H9 (cell line): ENCODE measurements at regions not wholly inside any gene's neighbourhood (a gene's known extent, or its start where the extent isn't known, plus 50 kb on each side); places are given as distances from the start of the nearest gene placed in this dataset.

Experiments used
- DNase-seq: peaks from one replicate; pipeline ENCODE4 v3.0.0-alpha.2; 2017
- H2AFZ ChIP-seq: one replicate; pipeline ENCODE4 v1.6.1; 2013; ENCODE audit warnings: mild to moderate bottlenecking, low read length, control low read depth, moderate library complexity
- H2AK5ac ChIP-seq: 2 replicates; pipeline ENCODE4 v1.6.1; 2013; ENCODE audit warnings: low read length, control low read depth, mixed read lengths; ENCODE audit not compliant: insufficient read length
- H2BK120ac ChIP-seq: one replicate; pipeline ENCODE4 v1.6.1; 2013; ENCODE audit warnings: low read depth, mild to moderate bottlenecking, low read length, control low read depth, inconsistent platforms; ENCODE audit not compliant: poor library complexity, severe bottlenecking
- H2BK12ac ChIP-seq: 2 replicates; pipeline ENCODE4 v1.6.1; 2013; ENCODE audit warnings: low read length, control low read depth, mixed read lengths, low read depth; ENCODE audit not compliant: insufficient read length
- H2BK15ac ChIP-seq: 2 replicates; pipeline ENCODE4 v1.6.1; 2013; ENCODE audit warnings: low read depth, low read length, control low read depth
- H2BK20ac ChIP-seq: one replicate; pipeline ENCODE4 v1.6.1; 2013; ENCODE audit warnings: low read depth, mild to moderate bottlenecking, low read length, control low read depth, inconsistent platforms; ENCODE audit not compliant: poor library complexity, severe bottlenecking
- H2BK5ac ChIP-seq: 2 replicates; pipeline ENCODE4 v1.6.1; 2013; ENCODE audit warnings: low read length, control low read depth, mixed read lengths; ENCODE audit not compliant: insufficient read length
- H3K14ac ChIP-seq: 2 replicates; pipeline ENCODE4 v1.6.1; 2013; ENCODE audit warnings: low read length, control low read depth; ENCODE audit not compliant: insufficient read depth
- H3K18ac ChIP-seq: 2 replicates; pipeline ENCODE4 v1.6.1; 2013; ENCODE audit warnings: low read depth, mild to moderate bottlenecking, mixed read lengths, low read length, control low read depth; ENCODE audit not compliant: insufficient read length
- H3K23ac ChIP-seq: 2 replicates; pipeline ENCODE4 v1.6.1; 2013; ENCODE audit warnings: low read length, control low read depth, mixed read lengths, low read depth; ENCODE audit not compliant: insufficient read length
- H3K23me2 ChIP-seq: 2 replicates; pipeline ENCODE4 v1.6.1; 2013; ENCODE audit warnings: low read depth, mild to moderate bottlenecking, mixed read lengths, low read length, control low read depth; ENCODE audit not compliant: insufficient read length, poor library complexity, severe bottlenecking
- H3K27ac ChIP-seq: 2 replicates; pipeline ENCODE4 v1.5.1; 2013; ENCODE audit warnings: low read length, control low read depth, mixed read lengths, low read depth; ENCODE audit not compliant: insufficient read length
- H3K27me3 ChIP-seq: 2 replicates; pipeline ENCODE4 v1.6.1; 2013; ENCODE audit warnings: low read length, control low read depth, inconsistent platforms; ENCODE audit not compliant: insufficient read depth
- H3K4ac ChIP-seq: 2 replicates; pipeline ENCODE4 v1.6.1; 2013; ENCODE audit warnings: low read depth, mild to moderate bottlenecking, control low read depth, inconsistent platforms, low read length, moderate library complexity
- H3K4me1 ChIP-seq: 2 replicates; pipeline ENCODE4 v1.6.1; 2013; ENCODE audit warnings: low read length, control low read depth, inconsistent platforms; ENCODE audit not compliant: insufficient read depth
- H3K4me2 ChIP-seq: 2 replicates; pipeline ENCODE4 v1.6.1; 2013; ENCODE audit warnings: low read length, control low read depth, mixed read lengths; ENCODE audit not compliant: insufficient read length, insufficient read depth
- H3K56ac ChIP-seq: 2 replicates; pipeline ENCODE4 v1.6.1; 2013; ENCODE audit warnings: low read depth, mild to moderate bottlenecking, mixed read lengths, low read length, control low read depth; ENCODE audit not compliant: insufficient read length
- H3K79me1 ChIP-seq: 2 replicates; pipeline ENCODE4 v1.6.1; 2013; ENCODE audit warnings: low read depth, mild to moderate bottlenecking, moderate library complexity, low read length, control low read depth, inconsistent platforms; ENCODE audit not compliant: insufficient read depth, poor library complexity, severe bottlenecking
- H3K79me2 ChIP-seq: 2 replicates; pipeline ENCODE4 v1.6.1; 2013; ENCODE audit warnings: low read length, control low read depth, inconsistent platforms; ENCODE audit not compliant: insufficient read depth
- H3K9ac ChIP-seq: 2 replicates; pipeline ENCODE4 v1.6.1; 2013; ENCODE audit warnings: low read length, control low read depth, mixed read lengths; ENCODE audit not compliant: insufficient read length; ENCODE audit errors: extremely low read depth
- H3K9me3 ChIP-seq: one replicate; pipeline ENCODE4 v1.6.1; 2013; ENCODE audit warnings: low read depth, low read length, inconsistent platforms; ENCODE audit not compliant: control insufficient read depth
- H3T11ph ChIP-seq: one replicate; pipeline ENCODE4 v1.6.1; 2013; ENCODE audit warnings: mild to moderate bottlenecking, low read length, control low read depth, inconsistent platforms
- H4K20me1 ChIP-seq: one replicate; pipeline ENCODE4 v1.6.1; 2013; ENCODE audit not compliant: control insufficient read depth, insufficient read length, insufficient read depth
- H4K5ac ChIP-seq: 2 replicates; pipeline ENCODE4 v1.6.1; 2013; ENCODE audit warnings: low read depth, mild to moderate bottlenecking, mixed read lengths, low read length, control low read depth; ENCODE audit not compliant: insufficient read length
- H4K8ac ChIP-seq: replicated peaks from 2 replicates; pipeline ENCODE4 v1.6.1; 2013; ENCODE audit warnings: low read length, control low read depth, mixed read lengths, low read depth; ENCODE audit not compliant: insufficient read length
- H4K91ac ChIP-seq: 2 replicates; pipeline ENCODE4 v1.6.1; 2013; ENCODE audit warnings: low read depth, mild to moderate bottlenecking, moderate library complexity, mixed read lengths, low read length, control low read depth; ENCODE audit not compliant: insufficient read length
- H3K27ac Mint-ChIP-seq, 3 experiments: 2 replicates in 2 of 3; 3 replicates in 1 of 3; pipeline ENCODE4 v1.8.0; 2020 to 2021; ENCODE audit warnings: mixed read lengths in 3 of 3, mild to moderate bottlenecking in 1 of 3, moderate library complexity in 1 of 3
- H3K27me3 Mint-ChIP-seq: 2 replicates; pipeline ENCODE4 v1.8.0; 2021; ENCODE audit warnings: low read depth, mild to moderate bottlenecking, moderate library complexity, mixed read lengths
- H3K36me3 Mint-ChIP-seq, 3 experiments: 2 replicates in 2 of 3; 3 replicates in 1 of 3; pipeline ENCODE4 v1.8.0; 2020 to 2021; ENCODE audit warnings: low read depth in 3 of 3, mixed read lengths in 3 of 3; ENCODE audit not compliant: insufficient read depth in 1 of 3
- H3K4me1 Mint-ChIP-seq, 2 experiments: 2 replicates each; pipeline ENCODE4 v1.8.0; 2020; ENCODE audit warnings: mixed read lengths in 2 of 2
- H3K4me3 Mint-ChIP-seq, 2 experiments: 2 replicates in 1 of 2; 3 replicates in 1 of 2; pipeline ENCODE4 v1.8.0; 2020 to 2021; ENCODE audit warnings: mild to moderate bottlenecking in 2 of 2, mixed read lengths in 2 of 2, moderate library complexity in 1 of 2
- H3K9me3 Mint-ChIP-seq, 2 experiments: 2 replicates in 1 of 2; 3 replicates in 1 of 2; pipeline ENCODE4 v1.8.0; 2020; ENCODE audit warnings: mild to moderate bottlenecking in 2 of 2, mixed read lengths in 2 of 2, moderate library complexity in 1 of 2
- CTCF ChIP-seq: fragments of 200-600 bp; sonication (generic); conservative IDR thresholded peaks from 3 replicates; pipeline ENCODE4 v1.8.0; 2021; ENCODE audit warnings: antibody characterized with exemption, mild to moderate bottlenecking
- WGBS: extraction: QIAGEN DNeasy Blood & Tissue Kit; methylation state at CpG from one replicate; pipeline ENCODE4 v1.1.7; 2013; ENCODE audit warnings: missing lambda C conversion rate, low lambda C conversion rate, mixed read lengths; ENCODE audit not compliant: insufficient read length; ENCODE audit errors: extremely low coverage; 5-methylcytosine and 5-hydroxymethylcytosine counted together

- Mint-ChIP-seq H3K4me3 (no peak overlapping the region), H3K4me1 (peaks cover 10 to 13% of the 10 kb centered on the region in 2 experiments), H3K9me3 (no peaks in the 10 kb centered on the region), H3K27me3 (no peaks in the 10 kb centered on the region; the same call in none of the 2 replicates), H3K36me3 (no peaks in the 10 kb centered on the region), H3K27ac (no peak overlapping the region)
- no peaks in the 10 kb centered on the region for H3K27me3 ChIP-seq
- H3K23ac ChIP-seq, result no peak overlapping the region
- no peak overlapping the region for H2BK120ac ChIP-seq
- no peak overlapping the region for H4K91ac ChIP-seq
- no peaks in the 10 kb centered on the region for H3K23me2 ChIP-seq
- no peaks in the 10 kb centered on the region for H3K79me1 ChIP-seq
- H3K79me2 ChIP-seq, result no peaks in the 10 kb centered on the region
- no peaks in the 10 kb centered on the region for H3K9me3 ChIP-seq
- H3K4me2 ChIP-seq, result no peak overlapping the region
- no peak overlapping the region for H2AFZ ChIP-seq
- no peak overlapping the region for H3K14ac ChIP-seq
- no CpG with 5 or more reads among the region's 1 CpG for WGBS
- no peak overlapping the region for H2BK20ac ChIP-seq
- no peak overlapping the region for H2AK5ac ChIP-seq
- no peak overlapping the region for H3K56ac ChIP-seq
- H4K20me1 ChIP-seq, result no peaks in the 10 kb centered on the region
- no peak overlapping the region for H3K27ac ChIP-seq
- no peak overlapping the region for H3K9ac ChIP-seq
- no peak overlapping the region for H3K4ac ChIP-seq
- H4K8ac ChIP-seq, result no peak overlapping the region
- DNase-seq, result no peak
- H2BK5ac ChIP-seq, result no peak overlapping the region
- H2BK12ac ChIP-seq, result no peak overlapping the region
- no peak for TF ChIP-seq CTCF
- H3K18ac ChIP-seq, result no peak overlapping the region
- no peak overlapping the region for H2BK15ac ChIP-seq
- no peaks in the 10 kb centered on the region; the same call in 1 of the 2 replicates for H3K4me1 ChIP-seq
- no peak overlapping the region for H4K5ac ChIP-seq
- no peak overlapping the region for H3T11ph ChIP-seq
Observed at GRCh38 chr5:98568336-98568735, 205.1 kb upstream of the RGMB start.
